Retinal pigment epithelial cell (primary cell): ENCODE measurements at regions not wholly inside any gene's neighbourhood (a gene's known extent, or its start where the extent isn't known, plus 50 kb on each side); places are given as distances from the start of the nearest gene placed in this dataset.

Experiments
- DNase-seq: peaks from one replicate; pipeline ENCODE4 v3.0.0-alpha.2; 2010; ENCODE audit warnings: low read depth
- H3K4me3 ChIP-seq: 2 replicates; pipeline ENCODE4 v1.5.1; 2011; ENCODE audit warnings: mild to moderate bottlenecking, low read length, control low read depth, moderate library complexity
- CTCF ChIP-seq: conservative IDR thresholded peaks from 2 replicates; pipeline ENCODE4 v1.5.1; 2011; ENCODE audit warnings: low read depth, low read length, control low read depth, inconsistent platforms

DNA sequence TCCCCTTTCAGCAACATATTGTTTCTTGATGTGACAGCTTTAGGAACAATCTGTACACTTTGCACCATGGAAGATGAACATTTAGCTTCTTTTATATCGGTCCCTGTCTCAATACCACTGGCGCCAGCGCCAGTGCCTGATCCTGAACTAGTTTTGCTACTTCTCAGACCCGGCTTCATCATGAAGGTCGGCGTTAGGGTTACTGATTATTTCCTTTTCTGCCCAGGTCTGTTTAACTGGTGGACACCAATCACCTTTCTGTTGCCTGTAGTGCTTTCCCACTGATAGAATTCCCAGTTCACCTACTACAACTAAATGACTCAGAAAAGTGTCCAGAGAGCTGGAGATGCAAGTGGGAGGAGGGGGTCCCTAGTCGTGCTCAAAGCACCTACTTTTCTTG, 99.5 kb downstream of the MYCN start:
- no peak for TF ChIP-seq CTCF
- no peak for DNase-seq
- no peak overlapping the region for H3K4me3 ChIP-seq

- no peak for DNase-seq
- TF ChIP-seq CTCF, result no peak
- no peak overlapping the region for H3K4me3 ChIP-seq
Measured at GRCh38 chr2:16039055-16039454, 98.7 kb downstream of the MYCN start.

DNA sequence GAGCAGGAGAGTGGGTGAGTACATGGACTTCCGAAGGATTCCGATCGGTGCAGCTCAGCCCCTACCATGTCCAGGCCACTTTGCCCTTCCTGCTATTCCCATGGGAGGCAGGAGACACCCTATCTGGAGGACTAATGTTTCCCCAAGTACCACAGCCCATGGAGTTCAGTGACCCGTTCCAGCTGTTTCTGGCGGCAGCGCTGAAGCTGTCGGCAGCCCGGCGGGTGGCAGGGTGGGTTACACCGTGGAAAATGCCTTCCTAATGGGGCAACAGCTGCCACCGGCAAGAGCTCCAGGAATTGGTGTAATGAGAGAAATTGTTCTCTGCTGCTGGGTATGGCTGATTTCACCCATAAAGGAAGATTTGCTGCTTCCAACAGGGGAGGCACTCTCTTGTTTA, 98.3 kb downstream of the MYCN start:
- DNase-seq, result no peak
- TF ChIP-seq CTCF, result no peak
- H3K4me3 ChIP-seq, result no peak overlapping the region

- no peak overlapping the region for H3K4me3 ChIP-seq
- no peak for TF ChIP-seq CTCF
- DNase-seq, result no peak
Measured at GRCh38 chr2:16037808-16038457, 97.6 kb downstream of the MYCN start.

DNA sequence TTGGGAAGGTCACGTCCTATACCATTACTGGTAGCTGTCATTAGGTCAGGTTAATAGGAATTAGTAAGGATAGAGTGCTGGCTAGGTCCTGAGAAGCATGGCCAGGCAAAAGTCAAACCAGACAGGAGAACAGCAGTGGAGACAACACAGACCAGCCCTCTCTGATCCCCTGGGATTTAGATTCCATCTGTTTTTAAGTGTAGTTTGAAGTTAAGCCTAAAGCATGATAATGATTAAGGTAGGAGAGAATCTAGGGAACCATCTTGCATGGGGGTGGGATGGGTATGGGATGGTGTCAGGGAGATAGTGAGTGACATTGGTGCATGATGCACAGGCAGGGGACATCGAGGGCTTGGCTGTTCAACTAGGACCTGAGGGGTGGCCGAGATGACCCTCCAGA, 96.6 kb downstream of the MYCN start:
- no peak overlapping the region for H3K4me3 ChIP-seq
- no peak for DNase-seq
- no peak for TF ChIP-seq CTCF

DNA sequence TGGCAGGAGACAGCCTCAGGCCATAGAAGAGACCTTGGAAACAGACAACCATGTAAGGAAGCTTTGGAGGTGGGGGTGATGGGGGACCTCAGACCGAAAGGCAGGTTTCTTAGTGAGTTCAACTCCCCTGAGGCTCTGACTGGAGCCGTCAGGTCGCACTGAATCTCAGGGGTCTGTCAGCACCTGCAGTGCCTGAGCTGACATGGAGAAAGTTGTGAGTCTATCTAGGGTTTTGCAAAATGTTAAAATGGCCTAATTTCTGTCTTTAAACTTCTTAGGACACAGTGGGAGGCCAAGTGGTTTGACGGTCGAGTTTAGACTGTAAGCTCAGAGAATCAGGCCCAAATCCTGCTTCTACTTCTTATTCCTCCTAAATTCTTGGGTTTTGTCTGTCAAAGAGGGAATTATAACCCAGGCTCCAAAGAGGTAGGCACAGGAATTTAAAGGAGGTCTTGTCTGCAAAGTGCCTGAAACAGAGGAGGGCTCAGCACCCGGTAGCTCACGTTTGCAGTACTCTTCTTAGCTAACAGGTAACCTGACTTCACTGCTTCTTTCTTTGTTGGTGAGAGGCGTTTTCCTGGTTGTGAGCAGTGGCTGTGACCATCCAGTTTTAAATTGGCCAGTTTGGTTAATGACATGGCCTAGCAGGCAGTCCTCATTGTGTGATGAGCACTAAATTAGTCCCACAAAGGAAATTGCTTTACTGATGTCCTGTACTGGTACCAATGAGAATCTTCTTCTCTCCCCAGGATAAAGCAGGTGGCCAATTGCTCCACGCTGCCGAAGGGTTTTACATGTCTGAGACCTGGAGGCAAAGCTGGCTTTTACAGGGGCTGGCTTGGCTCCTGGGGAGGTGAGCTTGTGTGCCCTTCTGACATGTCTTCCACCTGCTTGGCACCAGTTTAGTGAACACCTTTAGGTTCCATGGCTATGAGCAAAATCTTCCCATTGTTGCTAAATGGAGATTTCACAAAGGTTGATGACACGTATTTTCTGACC, 95.7 kb downstream of the MYCN start:
- no peak for TF ChIP-seq CTCF
- DNase-seq, result no peak
- no peak overlapping the region for H3K4me3 ChIP-seq
